Sciatic nerve (tissue), 2 donors: ENCODE measurements at regions not wholly inside any gene's neighbourhood (a gene's known extent, or its start where the extent isn't known, plus 50 kb on each side); places are given as distances from the start of the nearest gene placed in this dataset.
"Not testable (repeated sequence)": the region's sequence is repeated elsewhere in the genome, so short reads cannot be mapped to it uniquely, and the experiment has no call there.

Experiments used
- ATAC-seq: fragments of 200-7000 bp; cut with Tn5 transposase; one replicate; pipeline ENCODE4 v1.9.1; 2020; ENCODE audit warnings: mild to moderate bottlenecking, moderate library complexity
- DNase-seq: peaks from one replicate; pipeline ENCODE4 v3.0.0-alpha.2; 2020; ENCODE audit warnings: low spot score
- intact Hi-C: fragments of 100-400 bp; cut with DNase I; formaldehyde crosslinking; loops from one replicate; pipeline ENCODE4 v1.14.2; 2022
- donor health status: DM: no; HTN: no; CAD: no.
- donor health status: DM: no; HTN: no; CAD: no.

DNA sequence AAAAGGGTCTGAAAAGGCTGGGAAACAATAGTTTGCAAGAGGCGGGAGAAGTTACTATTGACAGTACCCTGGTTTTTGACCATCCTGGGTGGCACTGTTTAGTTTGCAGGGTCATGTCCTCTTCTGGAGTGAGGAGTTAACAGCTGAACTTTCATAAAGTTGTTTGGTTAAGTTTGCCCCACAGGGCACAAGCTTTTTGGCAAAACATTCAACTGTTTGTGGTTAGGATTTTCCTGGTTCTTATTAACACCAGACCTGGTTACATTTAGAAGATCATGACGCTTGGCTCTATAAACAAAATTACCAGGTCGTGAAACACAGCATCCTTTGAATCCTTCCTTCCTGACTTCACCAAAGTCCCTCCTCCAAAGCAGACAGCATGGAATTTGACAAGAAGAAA lies 106.1 kb downstream of the RIN2 start:
- intact Hi-C loops = no loop called here
- DNase-seq = no peak
- ATAC-seq = no peak

DNA sequence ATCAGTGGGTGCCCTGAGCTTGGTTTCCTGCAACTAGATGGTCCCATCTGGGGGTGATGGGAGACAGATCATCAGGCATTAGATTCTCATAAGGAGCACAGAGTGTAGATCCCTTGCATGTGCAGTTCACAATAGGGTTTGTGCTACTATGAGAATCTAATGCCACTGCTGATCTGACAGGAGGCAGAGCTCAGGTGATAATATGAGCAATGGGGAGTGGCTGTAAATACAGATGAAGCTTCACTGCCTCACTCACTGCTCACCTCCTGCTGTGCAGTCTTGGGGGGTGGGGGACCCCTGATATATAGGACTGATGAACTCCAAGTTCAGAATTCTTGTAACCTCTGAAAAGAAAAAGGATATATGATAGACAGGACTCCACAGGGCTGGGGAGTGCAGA lies 108.0 kb downstream of the RIN2 start:
- DNase-seq = no peak
- no peak for ATAC-seq

DNA sequence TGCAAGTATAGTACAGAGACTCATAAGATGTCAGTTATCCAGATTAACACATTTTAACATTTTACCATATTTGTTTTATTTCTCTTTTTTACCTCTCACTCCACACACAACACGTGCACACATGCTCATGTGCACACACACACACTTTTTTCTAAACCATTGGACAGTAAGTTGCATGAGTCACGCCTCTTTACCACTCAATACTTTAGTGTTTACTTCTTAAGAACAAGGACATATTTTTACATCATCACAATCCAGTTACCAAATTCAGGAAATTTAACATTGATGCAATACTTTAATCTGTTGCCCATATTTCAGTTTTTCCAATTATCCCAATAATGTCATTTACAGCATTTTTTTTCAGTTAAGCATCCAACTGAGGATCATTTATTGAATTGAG lies 109.0 kb downstream of the RIN2 start:
- DNase-seq = no peak
- no peak for ATAC-seq
- intact Hi-C loops = no loop called here

More for the DNA sequence above, 108.0 kb downstream of the RIN2 start:
- intact Hi-C loops = no loop called here

DNA sequence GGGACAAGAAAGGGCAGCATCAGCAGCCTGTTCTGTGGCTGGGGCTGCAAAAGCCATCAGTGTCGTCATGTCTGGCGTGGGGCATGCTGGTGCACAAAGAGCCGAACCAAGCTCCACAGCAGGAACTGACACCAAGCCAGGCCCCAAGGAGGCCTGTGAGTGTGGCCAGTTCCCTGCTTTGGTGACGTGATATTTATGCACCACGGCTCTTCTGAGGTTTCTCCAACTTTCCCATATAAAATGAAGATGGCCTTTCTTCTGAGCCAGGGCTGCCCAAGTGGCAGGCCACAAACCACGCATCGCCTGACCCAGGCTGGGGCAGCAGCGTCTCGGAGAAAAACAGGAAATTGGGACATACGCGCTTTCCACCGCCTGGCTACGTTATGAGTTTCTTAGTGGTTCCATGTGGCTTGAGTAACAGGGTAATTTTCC lies 109.9 kb downstream of the RIN2 start:
- ATAC-seq (peak; percentile 80), DNase-seq (no peak)
- intact Hi-C loops = no loop called here

DNA sequence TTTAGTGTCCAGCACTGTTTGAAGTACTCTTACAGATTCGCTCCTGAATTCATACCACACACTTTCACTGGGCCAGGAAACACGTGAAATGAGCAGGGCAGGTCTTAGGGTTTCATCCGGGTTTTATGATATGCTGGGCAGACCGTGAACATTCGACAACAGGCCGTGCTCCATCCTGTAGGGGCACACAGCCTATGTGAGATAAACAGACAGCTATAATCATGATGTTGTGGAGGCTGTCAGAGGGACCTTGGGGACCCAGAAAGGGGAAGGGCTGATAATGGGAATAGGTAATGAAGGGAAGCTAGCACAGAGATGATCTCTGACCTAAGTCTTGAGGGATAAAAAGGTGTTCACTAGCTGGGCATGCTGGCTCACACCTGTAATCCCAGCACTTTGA lies 110.4 kb downstream of the RIN2 start:
- peak; percentile 17 for ATAC-seq
- no peak for DNase-seq
- intact Hi-C loops = no loop called here

DNA sequence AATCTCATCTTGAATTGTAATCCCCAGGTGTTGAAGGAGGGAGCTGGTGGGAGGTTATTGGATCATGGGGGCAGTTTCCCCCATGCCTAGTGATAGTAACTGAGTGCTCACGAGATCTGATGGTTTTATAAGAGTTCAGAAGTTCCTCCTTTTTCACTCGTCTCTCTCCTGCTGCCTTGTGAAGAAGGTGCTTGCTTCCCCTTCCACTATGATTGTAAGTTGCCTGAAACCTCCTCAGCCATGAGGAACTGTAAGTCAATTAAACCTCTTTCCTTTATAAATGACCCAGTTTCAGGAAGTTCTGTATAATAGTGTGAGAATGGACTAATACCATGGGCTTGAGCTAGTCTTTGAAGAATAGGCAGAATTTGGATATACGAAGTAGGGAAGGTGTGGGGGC lies 113.9 kb downstream of the RIN2 start:
- DNase-seq = no peak
- ATAC-seq = no peak
- intact Hi-C loops = no loop called here

DNA sequence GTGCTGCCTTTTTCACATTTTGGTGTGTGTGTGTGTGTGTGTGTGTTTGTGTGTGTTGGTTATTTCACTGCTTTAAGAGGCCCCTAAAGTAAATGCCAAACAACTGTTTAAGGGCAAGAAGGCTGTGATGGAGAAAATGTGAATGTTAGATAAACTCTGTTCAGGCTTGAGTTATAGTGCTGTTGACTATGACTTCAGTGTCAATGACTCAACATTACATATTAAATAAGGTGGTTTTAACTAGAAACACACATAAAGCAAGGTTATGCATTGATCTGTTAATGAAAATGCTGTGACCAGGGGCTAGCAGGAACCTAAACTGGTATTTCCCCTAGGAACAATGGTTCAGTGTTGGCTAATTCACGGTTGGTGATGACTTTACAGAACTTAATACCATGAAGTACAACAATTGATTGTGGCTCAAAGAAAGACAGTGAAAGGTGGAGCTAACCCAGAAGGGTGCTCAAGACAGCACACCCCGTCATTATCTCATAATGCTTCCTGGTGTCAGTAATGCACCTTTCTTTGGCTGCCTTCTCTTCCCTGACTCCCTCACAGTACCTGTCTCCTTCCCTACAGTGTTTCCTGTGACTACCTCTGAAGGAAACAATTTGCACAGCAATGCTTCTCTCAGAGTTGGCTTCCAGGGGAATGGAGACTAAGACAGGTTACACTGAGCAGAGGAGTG lies 116.1 kb downstream of the RIN2 start:
- no peak for DNase-seq
- no peak for ATAC-seq
- intact Hi-C loops = no loop called here

DNA sequence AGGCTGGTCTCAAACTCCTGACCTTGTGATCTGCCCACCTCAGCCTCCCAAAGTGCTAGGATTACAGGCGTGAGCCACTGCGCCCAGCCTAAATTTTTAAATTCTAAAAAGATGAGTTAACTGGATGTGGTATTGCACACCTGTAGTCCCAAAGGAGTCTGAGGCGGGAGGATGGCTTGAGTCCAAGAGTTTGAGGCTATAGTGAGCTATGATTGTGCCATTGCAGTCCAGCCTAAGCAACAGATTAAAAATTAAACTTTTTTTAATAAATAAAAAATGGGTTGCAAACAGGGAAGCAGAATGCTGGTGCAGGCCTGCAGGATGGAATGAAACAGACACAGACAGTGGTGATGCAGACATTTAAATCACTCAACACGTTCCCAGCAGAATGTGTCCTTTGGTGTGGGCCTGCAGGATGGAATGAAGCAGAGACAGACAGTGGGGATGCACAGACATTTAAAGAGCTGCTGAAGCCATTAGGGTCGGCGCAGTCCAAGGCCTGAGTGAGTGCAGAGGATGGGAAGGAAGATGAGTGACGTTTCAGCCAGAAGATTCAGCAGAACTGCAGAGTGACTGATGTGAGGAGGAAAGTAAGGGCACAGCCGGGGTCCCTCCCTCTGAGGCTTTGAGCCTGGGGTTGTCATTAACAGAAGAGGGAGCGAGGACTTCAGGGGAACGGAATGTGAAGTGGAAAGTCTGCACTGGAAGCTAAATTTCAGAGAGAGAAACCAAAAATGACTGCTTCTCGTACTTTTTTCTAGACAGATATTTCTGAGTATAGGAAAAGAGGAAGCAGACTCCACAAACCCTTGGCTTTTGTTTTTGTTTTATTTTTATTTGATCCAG lies 117.5 kb downstream of the RIN2 start:
- ATAC-seq = peak; percentile 52
- intact Hi-C loops = no loop called here
- DNase-seq = no peak

DNA sequence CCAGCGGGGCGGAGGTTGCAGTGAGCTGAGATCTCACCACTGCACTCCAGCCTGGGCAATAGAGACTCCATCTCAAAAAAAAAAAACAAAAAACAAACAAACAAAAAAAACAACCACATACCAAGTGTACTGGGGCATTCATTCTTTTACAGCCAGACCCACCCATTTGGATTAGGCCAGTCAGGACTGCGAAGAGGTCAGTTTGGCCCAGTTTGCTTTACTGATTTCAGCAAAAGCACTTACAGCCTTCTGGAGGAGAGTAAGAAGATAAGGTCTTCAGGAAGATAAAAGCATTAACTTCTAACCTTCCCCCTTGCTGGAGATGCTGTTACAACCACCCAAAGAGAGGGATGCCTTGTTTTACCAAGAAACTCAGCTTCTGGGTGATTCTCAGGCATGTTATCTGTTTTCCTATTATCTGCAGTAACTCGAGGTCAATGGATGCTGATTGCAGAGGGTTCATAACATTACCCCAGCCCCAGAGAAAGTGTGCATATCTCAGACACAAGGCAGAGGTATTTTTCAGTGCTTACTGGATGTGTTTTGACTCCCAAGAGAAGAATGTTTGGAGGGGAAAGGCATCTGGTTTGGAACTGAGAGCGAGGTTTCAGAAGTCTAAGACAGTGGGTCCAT lies 118.9 kb downstream of the RIN2 start:
- DNase-seq (no peak), ATAC-seq (no peak)
- intact Hi-C loops = no loop called here

DNA sequence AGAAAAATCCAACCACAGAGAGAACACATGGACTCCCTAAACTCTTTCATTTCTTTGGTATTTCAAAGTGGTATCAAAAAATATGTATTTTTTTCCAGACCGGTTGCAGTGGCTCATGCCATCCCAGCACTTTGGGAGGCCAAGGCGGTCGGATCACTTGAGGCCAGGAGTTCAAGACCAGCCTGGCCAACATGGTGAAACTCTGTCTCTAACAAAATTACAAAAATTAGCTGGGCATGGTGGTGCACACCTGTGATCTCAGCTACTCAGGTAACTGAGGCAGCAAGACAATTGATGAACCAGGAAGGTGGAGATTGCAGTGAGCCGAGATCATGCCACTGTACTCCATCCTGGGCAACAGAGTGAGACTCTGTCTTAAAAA lies 121.8 kb downstream of the RIN2 start:
- intact Hi-C loops, DNase-seq, ATAC-seq: not testable (repeated sequence)

DNA sequence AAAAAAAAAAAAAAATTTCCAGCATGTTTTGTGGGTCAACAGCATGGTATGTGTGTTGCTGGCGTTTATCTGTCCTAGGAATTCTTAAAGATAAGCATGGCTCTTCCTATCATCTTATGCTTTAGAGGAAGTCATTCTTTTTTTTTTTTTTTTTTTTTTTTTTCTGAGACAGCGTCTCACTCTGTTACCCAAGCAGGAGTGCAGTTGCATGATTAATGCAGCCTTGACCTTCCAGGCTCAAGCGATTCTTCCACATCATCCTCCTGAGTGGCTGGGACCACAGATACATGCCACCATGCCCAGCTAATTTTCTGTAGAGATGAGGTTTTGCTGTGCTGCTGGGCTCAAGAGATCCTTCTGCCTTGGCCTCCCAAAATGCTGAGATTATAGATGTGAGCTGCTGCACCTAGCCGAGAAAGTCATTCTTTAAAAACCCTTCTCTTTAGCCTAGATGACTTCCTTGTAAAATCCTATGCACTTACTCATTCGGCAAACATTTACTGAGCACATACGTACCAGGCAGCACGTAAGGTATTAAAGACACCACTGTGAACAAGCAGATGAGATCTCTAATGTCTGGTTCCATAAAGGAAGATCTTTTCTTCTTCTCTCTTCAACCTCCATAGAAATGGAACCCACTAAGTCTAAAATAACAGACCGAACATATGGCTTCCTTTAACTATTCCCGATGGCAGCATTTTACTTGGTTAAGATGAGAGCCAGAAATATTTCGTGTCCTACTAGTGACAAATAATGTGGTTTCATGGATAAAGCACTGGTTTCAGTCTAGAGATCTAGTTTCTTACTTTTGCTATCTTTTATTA lies 122.4 kb downstream of the RIN2 start:
- DNase-seq (no peak), ATAC-seq (no peak)
- intact Hi-C loops = no loop called here

DNA sequence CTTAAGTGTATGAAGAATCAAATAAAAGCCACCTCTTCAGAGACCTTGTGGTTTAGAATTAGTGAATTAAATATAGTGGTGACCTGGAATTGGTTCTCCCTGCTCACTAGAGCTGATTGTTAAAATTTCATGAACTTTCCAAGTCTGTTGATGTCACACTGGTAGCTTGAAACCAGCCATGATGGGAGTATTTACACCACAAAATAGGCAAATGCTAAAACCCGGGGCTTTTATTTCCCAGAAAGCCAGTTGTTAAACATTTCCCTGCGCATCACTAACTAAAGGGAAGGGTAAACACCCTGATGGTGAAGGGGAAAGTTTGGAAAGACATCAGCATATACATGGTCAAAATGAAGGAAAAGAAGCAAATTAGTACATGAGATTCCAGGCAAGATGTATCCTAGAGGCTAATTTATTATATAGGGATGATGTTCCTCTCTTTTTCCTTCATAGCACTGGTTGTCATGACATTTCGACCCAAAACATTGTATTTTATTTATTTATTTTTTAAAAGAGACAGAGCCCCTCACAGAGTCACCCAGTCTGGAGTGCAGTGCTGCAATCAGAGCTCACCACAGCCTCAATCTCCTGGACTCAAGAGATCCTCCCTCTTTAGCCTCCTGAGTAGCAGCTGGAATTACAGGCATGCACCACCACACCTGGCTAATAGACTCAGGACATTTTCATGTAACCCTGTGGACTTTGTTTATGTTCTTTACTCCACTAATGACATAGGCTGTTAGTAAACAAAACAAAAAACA lies 123.2 kb downstream of the RIN2 start:
- intact Hi-C loops = no loop called here
- ATAC-seq = no peak

DNA sequence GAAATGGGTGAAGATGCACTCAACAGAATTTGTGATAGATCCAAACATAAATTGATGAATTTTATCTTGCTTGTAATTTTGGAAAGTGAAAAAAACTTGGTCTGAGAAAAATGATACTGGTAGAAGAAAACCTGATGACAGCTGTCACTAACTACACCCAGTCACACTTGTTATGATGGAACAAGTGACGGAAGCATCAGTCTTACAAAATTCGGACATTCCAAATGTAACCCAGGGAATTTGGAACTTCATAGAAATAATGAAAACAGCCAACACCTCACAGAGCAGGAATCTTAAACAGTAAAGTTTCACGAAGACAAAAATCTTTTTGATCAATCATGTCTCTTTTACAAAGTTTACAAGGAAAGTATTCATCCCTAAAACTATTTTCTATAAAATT lies 123.9 kb downstream of the RIN2 start:
- no peak for ATAC-seq
- DNase-seq = no peak
- intact Hi-C loops = no loop called here

More for the DNA sequence above, 123.2 kb downstream of the RIN2 start:
- no peak for DNase-seq

DNA sequence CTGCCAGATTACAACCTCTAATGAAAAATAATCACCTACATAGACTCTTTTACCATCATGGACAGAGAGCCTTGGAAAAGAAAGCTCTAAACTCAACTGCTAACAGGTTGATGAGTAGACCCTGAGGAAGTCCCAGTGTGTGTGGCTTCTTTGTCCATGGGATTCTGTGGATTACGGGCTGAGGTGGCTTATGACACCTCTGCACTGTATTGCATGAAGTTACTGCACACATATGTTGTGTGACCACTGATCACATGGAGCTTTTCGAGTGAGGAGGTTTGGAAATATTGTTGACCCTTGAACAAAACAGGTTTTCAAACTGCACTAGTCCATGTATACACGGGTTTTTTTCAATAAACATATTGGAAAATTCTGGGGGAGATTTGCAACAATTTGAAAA lies 124.4 kb downstream of the RIN2 start:
- intact Hi-C loops = no loop called here
- DNase-seq = no peak
- ATAC-seq = no peak

DNA sequence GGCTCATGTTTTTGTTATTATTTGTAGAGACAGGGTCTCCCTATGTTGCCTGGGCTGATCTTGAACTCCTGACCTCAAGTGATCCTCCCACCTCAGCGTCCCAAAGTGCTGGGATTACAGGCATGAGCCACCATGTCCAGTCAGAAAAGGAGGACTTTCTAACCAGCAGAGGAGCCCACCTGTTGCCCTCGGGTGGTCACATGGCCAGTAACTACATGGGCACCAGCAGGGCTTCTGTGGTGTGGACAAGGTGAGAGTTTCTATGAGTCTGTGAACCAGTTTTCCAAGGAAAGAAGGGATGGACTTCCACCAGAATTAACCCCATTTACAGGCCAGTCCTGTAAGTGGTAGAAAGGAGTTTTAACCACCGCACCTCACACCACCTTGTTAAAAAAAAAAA lies 125.4 kb downstream of the RIN2 start:
- no peak for DNase-seq
- no peak for ATAC-seq
- intact Hi-C loops = no loop called here

DNA sequence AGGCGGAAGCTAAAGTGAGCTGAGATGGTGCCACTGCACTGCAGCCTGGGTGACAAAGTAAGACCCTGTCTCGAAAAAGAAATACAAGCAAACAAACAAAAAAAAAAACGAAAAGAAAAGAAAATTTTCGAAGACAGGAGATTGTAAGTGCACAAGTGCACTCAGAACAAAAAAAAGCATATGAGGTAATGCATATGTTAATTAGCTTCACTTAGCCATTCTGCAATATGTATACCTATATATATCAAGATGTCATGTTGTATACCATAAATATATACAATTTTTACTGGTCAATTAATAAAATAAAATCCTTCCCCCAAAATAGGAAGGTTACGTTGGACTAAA lies 127.5 kb downstream of the RIN2 start:
- DNase-seq = no peak
- no peak for ATAC-seq
- intact Hi-C loops = no loop called here

DNA sequence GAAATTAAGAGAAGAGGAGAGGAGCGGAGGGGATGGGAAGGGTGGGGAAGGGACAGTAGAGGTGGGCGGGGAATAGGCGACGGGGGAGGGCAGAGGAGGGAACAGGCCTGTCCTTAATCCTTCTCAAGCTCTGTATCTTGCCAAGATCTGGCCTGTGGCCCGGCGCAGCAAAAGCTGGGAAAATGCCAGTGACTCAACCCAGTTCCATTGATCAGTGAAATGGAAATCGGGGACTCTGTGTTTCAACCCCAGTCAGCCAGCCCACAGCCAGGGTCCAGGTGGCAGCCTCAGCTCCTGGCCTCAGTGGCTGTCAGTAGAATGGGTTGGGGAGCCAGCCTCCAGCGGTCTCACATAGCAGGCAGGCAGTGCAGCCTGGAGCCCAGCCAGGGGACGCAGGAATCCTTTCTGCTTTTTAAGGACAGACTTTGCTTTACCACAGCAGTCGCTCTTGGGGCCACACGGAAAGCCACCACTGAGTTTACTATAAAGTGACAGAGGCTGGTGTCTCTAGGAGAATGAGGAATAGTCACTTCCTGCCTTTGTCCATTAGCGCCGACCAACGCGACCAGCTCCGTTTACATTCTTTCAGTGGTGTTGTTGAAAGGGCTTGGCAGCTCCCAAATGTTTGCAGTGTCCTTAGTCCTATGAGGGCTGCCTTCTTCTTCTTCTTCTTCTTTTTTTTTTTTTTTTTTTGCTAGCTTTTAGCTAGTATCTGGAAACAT lies 128.0 kb downstream of the RIN2 start:
- peak; percentile 70 for DNase-seq
- intact Hi-C loops = no loop called here
- ATAC-seq = peak; percentile 9

DNA sequence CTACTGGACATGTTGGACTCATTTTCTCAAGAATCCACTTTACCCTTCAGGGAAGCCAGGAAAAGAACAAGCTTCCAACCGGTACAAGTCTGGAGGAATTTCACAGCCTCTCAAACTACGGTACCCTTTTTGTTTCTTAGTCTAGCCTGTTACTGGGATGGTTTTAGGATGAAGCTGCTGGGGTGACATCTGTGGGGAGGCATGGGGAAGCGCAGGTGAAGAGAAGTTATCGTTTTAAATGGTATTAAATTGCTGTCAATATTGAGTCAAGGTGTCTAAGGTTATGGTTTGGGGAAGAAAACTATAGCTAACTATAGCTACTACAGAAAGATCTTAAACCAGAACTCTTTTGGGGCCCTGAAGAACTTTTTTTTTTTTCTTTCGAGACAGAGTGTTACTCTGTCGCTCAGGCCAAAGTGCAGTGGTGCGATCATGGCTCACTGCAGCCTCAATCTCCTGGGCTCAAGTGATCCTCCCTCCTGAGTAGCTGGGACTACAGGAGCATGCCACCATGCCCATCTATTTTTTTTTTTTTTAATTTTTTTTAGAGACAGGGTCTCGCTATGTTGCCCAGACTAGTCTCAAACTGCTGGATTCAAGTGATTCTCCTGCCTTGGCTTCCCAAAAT lies 128.7 kb downstream of the RIN2 start:
- ATAC-seq = no peak

More for the DNA sequence above, 128.7 kb downstream of the RIN2 start:
- intact Hi-C loops = no loop called here
- DNase-seq = no peak
